GM21526 (cell line): ENCODE measurements at regions not wholly inside any gene's neighbourhood (a gene's known extent, or its start where the extent isn't known, plus 50 kb on each side); places are given as distances from the start of the nearest gene placed in this dataset.
"Not testable (repeated sequence)": the region's sequence is repeated elsewhere in the genome, so short reads cannot be mapped to it uniquely, and the experiment has no call there.

Experiments used
- ATAC-seq: cut with Tn5 transposase; IDR thresholded peaks from one replicate; pipeline ENCODE4 v1.9.1; 2021; ENCODE audit warnings: moderate library complexity; ENCODE audit not compliant: unreplicated experiment, low FRiP score

GRCh38 chr12:69027411-69027881, 94.5 kb upstream of the CPM start:
- ATAC-seq = no peak

GRCh38 chr12:69028941-69029729, 96.2 kb upstream of the CPM start:
- ATAC-seq = no peak

- ATAC-seq = no peak
Measured at GRCh38 chr12:69030321-69030720, 97.3 kb upstream of the CPM start.

- no peak for ATAC-seq
Measured at GRCh38 chr12:69036533-69036932, 103.6 kb upstream of the CPM start.

- ATAC-seq = no peak
Measured at GRCh38 chr12:69036999-69037398, 104.0 kb upstream of the CPM start.

- no peak for ATAC-seq
Measured at GRCh38 chr12:69039911-69040310, 106.9 kb upstream of the CPM start.

GRCh38 chr12:69042557-69042956, 109.6 kb upstream of the CPM start:
- ATAC-seq = no peak

- no peak for ATAC-seq
Measured at GRCh38 chr12:69042970-69043369, 110.0 kb upstream of the CPM start.

GRCh38 chr12:69044887-69045286, 111.9 kb upstream of the CPM start:
- ATAC-seq = no peak

- no peak for ATAC-seq
Measured at GRCh38 chr12:69045430-69045829, 112.5 kb upstream of the CPM start.

- ATAC-seq = no peak
Measured at GRCh38 chr12:69046363-69046762, 113.4 kb upstream of the CPM start.

- no peak for ATAC-seq
Measured at GRCh38 chr12:69046920-69047319, 113.9 kb upstream of the CPM start.

- ATAC-seq = no peak
Measured at GRCh38 chr12:69047990-69048389, 115.0 kb upstream of the CPM start.

GRCh38 chr12:69049855-69050254, 116.9 kb upstream of the CPM start:
- ATAC-seq = not testable (repeated sequence)

GRCh38 chr12:69052613-69053408, 119.8 kb upstream of the CPM start:
- no peak for ATAC-seq

- ATAC-seq = no peak
Measured at GRCh38 chr12:69054343-69055056, 121.5 kb upstream of the CPM start.

- no peak for ATAC-seq
Measured at GRCh38 chr12:69055280-69055679, 122.3 kb upstream of the CPM start.

- ATAC-seq = no peak
Measured at GRCh38 chr12:69055706-69056105, 122.7 kb upstream of the CPM start.

GRCh38 chr12:69056743-69057515, 124.0 kb upstream of the CPM start:
- ATAC-seq = no peak

- no peak for ATAC-seq
Measured at GRCh38 chr12:69057742-69058141, 124.8 kb upstream of the CPM start.
